ENCODE measurements at regions not wholly inside any gene's neighbourhood (a gene's known extent, or its start where the extent isn't known, plus 50 kb on each side); places are given as distances from the start of the nearest gene placed in this dataset.
A peak's percentile ranks its signal among the peaks of the same experiment; 100 is the strongest.

DNA sequence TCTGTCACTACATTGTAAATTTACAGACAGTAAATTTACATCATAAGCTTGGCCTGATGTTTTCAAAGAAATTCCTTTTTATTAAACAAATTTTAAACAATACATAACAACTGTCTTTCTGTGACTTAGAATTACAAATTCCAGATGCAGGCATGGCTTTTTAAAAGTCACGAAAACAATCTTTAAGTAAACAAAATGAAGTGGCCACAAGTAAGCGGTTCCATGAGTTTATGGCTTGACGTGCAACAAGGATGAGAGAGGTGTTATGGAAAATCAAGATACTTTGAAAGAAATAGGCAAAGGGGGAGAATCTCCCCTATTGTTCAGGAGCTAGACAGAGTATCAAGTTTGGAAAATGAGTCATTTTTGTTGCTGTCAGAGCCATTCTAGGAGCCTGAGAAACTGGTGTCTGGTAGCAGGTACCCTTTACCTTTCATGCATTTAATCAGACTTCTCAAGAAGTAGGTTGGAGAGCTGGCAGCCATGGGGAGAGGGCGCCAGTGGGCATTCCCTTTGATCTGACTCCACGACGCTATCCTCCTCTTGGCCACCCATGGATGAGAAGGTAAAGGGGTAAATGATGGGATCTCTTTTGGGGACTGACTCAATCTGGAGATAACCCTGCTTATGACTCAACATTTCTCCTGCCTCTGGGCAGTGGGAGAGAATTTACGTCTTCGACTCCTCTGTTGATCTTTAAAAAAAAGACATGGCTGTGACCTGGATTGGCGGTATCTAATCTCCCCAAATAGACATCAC lies 217.2 kb downstream of the SPRY1 start:
- DNase-seq (ENCODE audit: low spot score in 2 of 2) (no peak), ATAC-seq (no peak)
- no peaks in the 10 kb centered on the region for H3K36me3 Mint-ChIP-seq
- H3K27ac Mint-ChIP-seq, result no peak overlapping the region
- H3K9me3 Mint-ChIP-seq, result no peaks in the 10 kb centered on the region
- no peak overlapping the region for H3K4me3 Mint-ChIP-seq
- peaks cover 11% of the 10 kb centered on the region for H3K4me1 Mint-ChIP-seq

GRCh38 chr4:123615901-123616300 lies 219.3 kb downstream of the SPRY1 start:
- Mint-ChIP-seq H3K27ac (no peak overlapping the region), H3K9me3 (no peaks in the 10 kb centered on the region), H3K36me3 (no peaks in the 10 kb centered on the region), H3K4me3 (no peak overlapping the region), H3K4me1 (peaks cover 11% of the 10 kb centered on the region)
- DNase-seq (ENCODE audit: low spot score in 2 of 2) (no peak), ATAC-seq (no peak)

GRCh38 chr4:123616951-123617461 lies 220.4 kb downstream of the SPRY1 start:
- DNase-seq (ENCODE audit: low spot score in 2 of 2) (no peak), ATAC-seq (peak; percentile 88)
- no peak overlapping the region for H3K4me3 Mint-ChIP-seq
- H3K27ac Mint-ChIP-seq, result no peak overlapping the region
- H3K4me1 Mint-ChIP-seq, result peaks cover 16% of the 10 kb centered on the region
- H3K36me3 Mint-ChIP-seq, result no peaks in the 10 kb centered on the region
- H3K9me3 Mint-ChIP-seq, result no peaks in the 10 kb centered on the region

DNA sequence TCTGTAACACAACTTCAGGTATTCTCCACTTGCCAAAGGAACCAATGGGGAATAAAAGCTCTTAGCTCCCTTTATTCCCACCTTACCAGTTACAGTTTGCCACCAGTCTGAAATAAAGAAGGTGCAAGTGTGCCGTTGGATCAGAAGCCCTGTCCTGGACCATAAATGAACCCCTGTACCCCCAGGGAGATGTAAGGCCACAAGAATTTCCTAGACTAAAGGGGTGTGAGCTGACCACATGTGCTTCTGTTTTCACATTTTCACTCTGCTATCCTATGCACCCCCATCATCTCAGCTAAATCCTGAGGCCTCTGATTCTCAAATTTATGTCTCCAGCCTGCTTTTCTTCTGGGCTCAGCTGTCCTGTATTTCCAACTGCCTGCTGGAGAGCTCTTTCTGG lies 221.2 kb downstream of the SPRY1 start:
- ATAC-seq, result no peak
- Mint-ChIP-seq H3K4me3 (no peak overlapping the region), H3K27ac (no peak overlapping the region), H3K36me3 (no peaks in the 10 kb centered on the region), H3K4me1 (peaks cover 16% of the 10 kb centered on the region), H3K9me3 (no peaks in the 10 kb centered on the region)
- no peak for DNase-seq (ENCODE audit: low spot score in 2 of 2)

- Mint-ChIP-seq H3K4me3 (no peak overlapping the region), H3K36me3 (no peaks in the 10 kb centered on the region), H3K9me3 (no peaks in the 10 kb centered on the region), H3K27ac (no peak overlapping the region), H3K4me1 (peaks cover 16% of the 10 kb centered on the region)
- no peak for ATAC-seq
- DNase-seq (ENCODE audit: low spot score in 2 of 2), result no peak
Observed at GRCh38 chr4:123618606-123619005, 222.0 kb downstream of the SPRY1 start.

- no peaks in the 10 kb centered on the region for H3K9me3 Mint-ChIP-seq
- DNase-seq (ENCODE audit: low spot score in 2 of 2), result no peak
- no peak for ATAC-seq
- no peak overlapping the region for H3K4me3 Mint-ChIP-seq
- H3K27ac Mint-ChIP-seq, result no peak overlapping the region
- peaks cover 16% of the 10 kb centered on the region for H3K4me1 Mint-ChIP-seq
- no peaks in the 10 kb centered on the region for H3K36me3 Mint-ChIP-seq
Observed at GRCh38 chr4:123619326-123619725, 222.7 kb downstream of the SPRY1 start.

GRCh38 chr4:123619895-123620294 lies 223.3 kb downstream of the SPRY1 start:
- Mint-ChIP-seq H3K27ac (no peak overlapping the region), H3K4me3 (no peak overlapping the region), H3K4me1 (peaks cover 22% of the 10 kb centered on the region)

GRCh38 chr4:123621072-123621705 lies 224.6 kb downstream of the SPRY1 start:
- DNase-seq (ENCODE audit: low spot score in 2 of 2) (no peak), ATAC-seq (no peak)
- H3K4me1 Mint-ChIP-seq, result peaks cover 31% of the 10 kb centered on the region
- no peaks in the 10 kb centered on the region for H3K9me3 Mint-ChIP-seq
- H3K4me3 Mint-ChIP-seq, result no peak overlapping the region
- H3K27ac Mint-ChIP-seq, result no peak overlapping the region
- H3K36me3 Mint-ChIP-seq, result no peaks in the 10 kb centered on the region

More at GRCh38 chr4:123619895-123620294, 223.3 kb downstream of the SPRY1 start:
- no peaks in the 10 kb centered on the region for H3K36me3 Mint-ChIP-seq
- H3K9me3 Mint-ChIP-seq, result no peaks in the 10 kb centered on the region
- ATAC-seq (no peak), DNase-seq (ENCODE audit: low spot score in 2 of 2) (no peak)

GRCh38 chr4:123622572-123622971 lies 226.0 kb downstream of the SPRY1 start:
- Mint-ChIP-seq H3K27ac (no peak overlapping the region), H3K4me1 (peaks cover 21% of the 10 kb centered on the region), H3K9me3 (no peaks in the 10 kb centered on the region), H3K4me3 (no peak overlapping the region), H3K36me3 (no peaks in the 10 kb centered on the region)
- no peak for ATAC-seq
- no peak for DNase-seq (ENCODE audit: low spot score in 2 of 2)

DNA sequence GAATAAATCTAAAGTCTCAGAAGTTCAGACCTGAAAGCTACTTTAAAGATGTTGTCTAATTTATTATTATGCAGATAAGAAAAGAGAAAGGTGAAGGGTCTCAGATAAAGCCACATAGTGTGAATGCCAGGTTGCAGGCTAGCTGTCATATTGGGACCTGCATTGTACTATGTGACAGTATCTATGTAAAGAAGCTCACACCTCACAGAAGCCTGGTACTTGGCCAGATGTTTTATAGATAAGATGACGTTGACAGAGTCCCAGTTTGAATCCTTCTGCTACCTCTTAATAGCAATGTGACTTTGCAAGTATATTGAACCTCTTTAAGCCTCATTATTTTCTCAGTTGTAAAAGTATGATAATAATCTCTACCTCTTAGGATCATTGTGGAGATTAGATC lies 227.0 kb downstream of the SPRY1 start:
- Mint-ChIP-seq H3K9me3 (no peaks in the 10 kb centered on the region), H3K27ac (no peak overlapping the region), H3K4me1 (peaks cover 20% of the 10 kb centered on the region), H3K36me3 (no peaks in the 10 kb centered on the region), H3K4me3 (no peak overlapping the region)
- ATAC-seq (no peak), DNase-seq (ENCODE audit: low spot score in 2 of 2) (no peak)

GRCh38 chr4:123624959-123625358 lies 228.4 kb downstream of the SPRY1 start:
- H3K27ac Mint-ChIP-seq, result no peak overlapping the region
- DNase-seq (ENCODE audit: low spot score in 2 of 2), result no peak
- ATAC-seq, result peak; percentile 93
- no peak overlapping the region for H3K4me3 Mint-ChIP-seq
- H3K9me3 Mint-ChIP-seq, result no peaks in the 10 kb centered on the region
- H3K36me3 Mint-ChIP-seq, result no peaks in the 10 kb centered on the region
- peaks cover 20% of the 10 kb centered on the region for H3K4me1 Mint-ChIP-seq

DNA sequence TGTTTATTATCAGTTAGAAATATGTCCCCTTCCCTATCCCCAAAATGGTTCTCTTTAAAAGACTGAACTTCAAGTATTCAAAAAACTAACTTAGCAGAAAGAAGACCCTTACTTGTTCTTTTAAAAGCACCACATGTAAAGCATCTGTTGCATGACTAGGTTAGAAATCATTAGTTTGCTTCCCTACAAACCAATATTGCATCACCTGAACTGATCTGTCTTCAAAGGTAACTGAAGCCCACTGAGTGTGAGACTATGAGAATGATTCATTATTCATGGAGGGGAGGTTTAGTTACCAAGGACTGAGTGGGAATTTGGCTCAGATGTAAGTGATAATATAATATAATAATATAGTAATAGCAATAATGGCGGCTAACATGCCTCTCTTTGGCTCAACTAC lies 231.7 kb downstream of the SPRY1 start:
- ATAC-seq (no peak), DNase-seq (ENCODE audit: low spot score in 2 of 2) (no peak)
- Mint-ChIP-seq H3K9me3 (no peaks in the 10 kb centered on the region), H3K4me3 (no peak overlapping the region), H3K36me3 (no peaks in the 10 kb centered on the region), H3K27ac (no peak overlapping the region), H3K4me1 (peaks cover 15% of the 10 kb centered on the region)

- H3K4me1 Mint-ChIP-seq, result no peaks in the 10 kb centered on the region
- no peak overlapping the region for H3K4me3 Mint-ChIP-seq
- no peak overlapping the region for H3K27ac Mint-ChIP-seq
- no peak for ATAC-seq
- no peak for DNase-seq (ENCODE audit: low spot score in 2 of 2)
- peaks cover 8% of the 10 kb centered on the region for H3K9me3 Mint-ChIP-seq
- H3K36me3 Mint-ChIP-seq, result no peaks in the 10 kb centered on the region
Observed at GRCh38 chr4:123631786-123632692, 235.4 kb downstream of the SPRY1 start.

DNA sequence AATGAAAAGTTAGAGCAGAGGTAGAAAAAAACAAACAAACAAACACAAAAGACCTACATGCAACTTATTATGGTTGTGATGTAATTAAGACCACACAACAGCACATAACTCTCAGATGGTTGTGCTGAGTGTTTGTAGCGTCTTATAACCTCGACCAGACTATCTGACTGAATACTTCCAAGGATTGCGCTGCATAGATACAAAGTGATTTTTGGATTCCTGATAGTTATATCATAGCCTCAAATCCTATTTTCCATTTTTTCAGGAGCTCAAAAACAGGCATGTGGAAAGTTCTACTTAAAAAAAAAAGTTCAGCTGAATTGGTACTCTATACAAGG lies 236.1 kb downstream of the SPRY1 start:
- H3K36me3 Mint-ChIP-seq, result no peaks in the 10 kb centered on the region
- peaks cover 8% of the 10 kb centered on the region for H3K9me3 Mint-ChIP-seq
- no peak overlapping the region for H3K27ac Mint-ChIP-seq
- no peaks in the 10 kb centered on the region for H3K4me1 Mint-ChIP-seq
- no peak overlapping the region for H3K4me3 Mint-ChIP-seq
- no peak for ATAC-seq
- DNase-seq (ENCODE audit: low spot score in 2 of 2), result no peak

DNA sequence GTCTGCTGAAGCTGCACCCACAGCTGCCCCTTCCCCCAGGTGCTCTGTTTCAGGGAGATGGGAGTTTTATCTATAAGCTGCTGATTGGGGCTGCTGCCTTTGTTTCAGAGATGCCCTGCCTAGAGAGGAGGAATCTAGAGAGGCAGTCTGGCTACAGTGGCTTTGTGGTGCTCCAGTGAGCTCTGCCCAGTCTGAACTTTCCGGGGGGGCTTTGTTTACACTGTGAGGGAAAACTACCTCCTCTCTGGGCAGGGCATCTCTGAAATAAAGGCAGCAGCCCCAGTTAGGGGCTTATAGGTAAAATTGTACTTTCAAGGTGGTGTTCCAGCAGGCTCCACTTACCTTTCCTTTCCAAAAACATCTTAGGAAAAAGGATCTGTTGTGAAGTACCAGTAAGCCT lies 242.2 kb downstream of the SPRY1 start:
- H3K27ac Mint-ChIP-seq, result no peak overlapping the region
- DNase-seq (ENCODE audit: low spot score in 2 of 2) (no peak), ATAC-seq (no peak)
- H3K4me3 Mint-ChIP-seq, result no peak overlapping the region
- no peaks in the 10 kb centered on the region for H3K36me3 Mint-ChIP-seq
- H3K4me1 Mint-ChIP-seq, result peaks cover 7% of the 10 kb centered on the region
- peaks cover 11% of the 10 kb centered on the region for H3K9me3 Mint-ChIP-seq

All from stimulated activated effector memory CD8-positive, alpha-beta T cell treated with anti-CD3 and anti-CD28 coated beads, Interleukin-12 subunit alpha, Interleukin-12 subunit beta, amount 100 ng/mL, for 72 hours (primary cell).